ENCODE measurements at regions not wholly inside any gene's neighbourhood (a gene's known extent, or its start where the extent isn't known, plus 50 kb on each side); places are given as distances from the start of the nearest gene placed in this dataset.

DNA sequence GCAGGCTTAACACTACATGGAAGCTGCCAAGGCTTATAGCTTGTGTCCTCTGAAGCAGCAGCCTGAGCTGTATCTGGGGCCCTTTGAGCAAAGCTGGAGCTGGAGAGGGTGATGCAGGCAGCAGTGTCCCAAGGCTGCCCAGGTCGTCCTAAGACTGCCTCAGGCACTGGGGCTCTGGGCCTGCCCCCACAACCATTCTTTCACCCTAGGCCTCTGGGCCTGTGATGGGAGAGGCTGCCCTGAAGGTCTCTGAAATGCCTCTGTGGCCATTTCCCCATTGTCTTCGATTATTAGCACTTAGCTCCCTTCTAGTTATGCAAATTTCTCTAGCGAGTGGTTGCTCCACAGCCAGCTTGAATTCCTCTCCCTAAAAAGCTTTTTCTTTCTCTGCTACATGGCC lies 142.0 kb downstream of the LRIG2 start:
- TF ChIP-seq, protein P1, sequence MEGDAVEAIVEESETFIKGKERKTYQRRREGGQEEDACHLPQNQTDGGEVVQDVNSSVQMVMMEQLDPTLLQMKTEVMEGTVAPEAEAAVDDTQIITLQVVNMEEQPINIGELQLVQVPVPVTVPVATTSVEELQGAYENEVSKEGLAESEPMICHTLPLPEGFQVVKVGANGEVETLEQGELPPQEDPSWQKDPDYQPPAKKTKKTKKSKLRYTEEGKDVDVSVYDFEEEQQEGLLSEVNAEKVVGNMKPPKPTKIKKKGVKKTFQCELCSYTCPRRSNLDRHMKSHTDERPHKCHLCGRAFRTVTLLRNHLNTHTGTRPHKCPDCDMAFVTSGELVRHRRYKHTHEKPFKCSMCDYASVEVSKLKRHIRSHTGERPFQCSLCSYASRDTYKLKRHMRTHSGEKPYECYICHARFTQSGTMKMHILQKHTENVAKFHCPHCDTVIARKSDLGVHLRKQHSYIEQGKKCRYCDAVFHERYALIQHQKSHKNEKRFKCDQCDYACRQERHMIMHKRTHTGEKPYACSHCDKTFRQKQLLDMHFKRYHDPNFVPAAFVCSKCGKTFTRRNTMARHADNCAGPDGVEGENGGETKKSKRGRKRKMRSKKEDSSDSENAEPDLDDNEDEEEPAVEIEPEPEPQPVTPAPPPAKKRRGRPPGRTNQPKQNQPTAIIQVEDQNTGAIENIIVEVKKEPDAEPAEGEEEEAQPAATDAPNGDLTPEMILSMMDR (optimal IDR thresholded peaks at IDR 0.05 in 1 of 3, IDR thresholded peaks at IDR 0.05 in 1 of 3, conservative IDR thresholded peaks at IDR 0.05 in 1 of 3; ENCODE audit: extremely low read depth in 1 of 3, insufficient read depth in 2 of 3, low read length in 3 of 3) = no peak
- no peak for TF ChIP-seq EZH2 (IDR thresholded peaks at IDR 0.05; ENCODE audit: low read length)

All from keratinocyte (primary cell).